ENCODE measurements at regions not wholly inside any gene's neighbourhood (a gene's known extent, or its start where the extent isn't known, plus 50 kb on each side); places are given as distances from the start of the nearest gene placed in this dataset.

DNA sequence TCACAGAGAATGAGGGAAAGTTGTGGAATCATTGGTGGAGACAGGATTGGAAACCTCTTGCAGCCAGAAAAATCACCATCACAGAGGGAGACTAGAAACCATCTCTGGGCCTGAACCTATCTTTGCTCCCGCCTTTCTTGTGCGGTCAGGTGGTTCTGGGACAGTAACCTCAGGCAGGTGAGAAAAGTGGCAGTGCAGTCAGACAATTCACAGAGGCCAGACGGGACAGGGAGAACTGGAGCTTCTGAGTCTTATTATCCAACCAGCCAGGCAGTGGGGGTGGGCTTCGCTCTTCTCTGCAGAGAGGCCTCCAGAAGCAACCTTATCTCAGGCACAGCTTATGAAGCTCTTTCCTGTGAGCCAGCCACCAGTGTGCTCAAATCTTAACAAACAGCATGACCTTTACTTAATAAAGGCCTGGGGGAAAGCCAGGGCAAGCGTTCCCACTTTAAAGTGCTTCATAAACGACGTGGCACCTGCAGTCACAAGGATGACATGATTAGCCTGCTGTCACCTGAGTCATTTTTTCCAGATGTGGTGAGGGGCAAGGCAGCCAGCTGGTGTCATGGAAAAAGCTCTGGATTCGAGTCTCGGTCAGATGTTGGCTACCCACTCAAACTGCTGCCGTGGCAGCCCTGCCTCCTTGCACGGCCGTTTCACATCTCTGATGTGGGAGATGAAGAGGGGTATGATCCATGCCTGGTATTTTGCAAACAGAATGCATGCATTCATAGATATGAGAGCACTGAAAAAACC lies 109.7 kb downstream of the B3GNT2 start:
- H3K27me3 ChIP-seq: no peaks in the 10 kb centered on the region
- TF ChIP-seq POLR2AphosphoS5 (IDR thresholded peaks at IDR 0.05) (no peak), POLR2A (IDR thresholded peaks at IDR 0.05) (no peak), CTCF (IDR thresholded peaks at IDR 0.05) (no peak), EP300 (IDR thresholded peaks at IDR 0.05) (no peak)
- peak overlapping the region; percentile 5 to 89 (median 31) for H3K27ac ChIP-seq
- no peak for DNase-seq
- no peak overlapping the region for H3K4me3 ChIP-seq
- WGBS, 5 donors: 56 to 68% (median 62%) methylated on average over 12 of the region's 12 CpGs
- intact Hi-C loops (cut with DNase I; ENCODE audit: low total_unique reads): no loop called here
- no peaks in the 10 kb centered on the region for H3K36me3 ChIP-seq
- H3K4me1 ChIP-seq: peaks cover 26 to 78% (median 42%) of the 10 kb centered on the region in 4 donors
- no peaks in the 10 kb centered on the region for H3K9me3 ChIP-seq

DNA sequence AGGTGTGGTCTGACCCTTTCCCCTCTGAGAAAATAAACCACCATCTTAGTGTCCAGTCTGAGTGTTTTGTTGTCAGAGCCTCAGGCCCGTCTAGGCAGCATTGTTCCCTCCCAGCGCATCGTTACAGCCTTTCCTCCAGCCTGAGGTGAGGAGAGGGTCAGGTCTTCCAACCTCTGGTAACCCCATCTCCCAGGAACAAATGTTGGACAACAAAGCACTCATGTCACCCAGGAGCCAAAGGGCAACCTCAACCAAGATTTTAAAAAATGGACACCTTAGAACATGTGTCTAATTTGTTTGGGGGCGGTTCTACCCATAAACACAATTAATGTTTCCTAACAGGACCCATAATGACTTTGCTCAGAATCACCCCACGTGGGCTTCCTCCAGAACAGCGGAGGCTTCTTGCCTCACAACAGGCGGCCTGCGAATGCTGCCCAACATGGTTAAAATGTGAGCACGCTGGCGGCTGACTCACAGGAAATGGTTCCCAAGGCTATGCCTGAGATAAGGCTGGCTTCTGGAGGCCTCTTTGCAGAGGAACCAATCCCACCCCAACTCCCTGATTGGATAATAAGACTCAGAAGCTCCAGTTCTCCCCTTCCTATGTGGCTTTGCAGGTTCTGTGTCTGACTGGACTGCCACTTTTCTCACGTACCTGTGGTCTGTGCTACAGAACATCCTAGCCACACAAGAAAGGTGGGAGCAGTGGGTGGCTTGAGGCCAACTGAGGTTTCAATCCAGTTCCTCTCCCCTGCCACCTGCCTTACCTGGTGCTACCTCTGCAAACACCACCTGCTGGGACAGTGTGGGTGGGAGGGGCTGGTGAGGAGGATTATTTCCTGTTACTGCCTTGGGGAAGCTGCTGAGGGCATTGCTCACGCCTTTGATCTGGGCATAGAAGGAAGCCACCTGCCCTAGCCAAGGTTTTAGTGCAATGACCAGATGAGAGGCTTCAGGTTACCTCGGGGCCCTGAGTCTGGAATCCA lies 108.8 kb downstream of the B3GNT2 start:
- peak overlapping the region; percentile 19 to 89 (median 39) for H3K27ac ChIP-seq
- intact Hi-C loops (cut with DNase I; ENCODE audit: low total_unique reads): no loop called here
- H3K9me3 ChIP-seq: no peaks in the 10 kb centered on the region
- H3K4me1 ChIP-seq: peaks cover 26 to 73% (median 42%) of the 10 kb centered on the region in 4 donors
- WGBS, 5 donors: 53 to 77% (median 62%) methylated on average over 13 of the region's 13 CpGs
- H3K27me3 ChIP-seq: no peaks in the 10 kb centered on the region
- H3K4me3 ChIP-seq: no peak overlapping the region
- no peaks in the 10 kb centered on the region for H3K36me3 ChIP-seq
- TF ChIP-seq POLR2A (IDR thresholded peaks at IDR 0.05) (no peak), POLR2AphosphoS5 (IDR thresholded peaks at IDR 0.05) (peak in 2 of 3 donors; percentile 6)
- peak; percentile 56 to 59 for DNase-seq

GRCh38 chr2:62303788-62304187 lies 107.9 kb downstream of the B3GNT2 start:
- H3K27ac ChIP-seq: peak overlapping the region in 3 of 5 donors; percentile 27 to 89 (median 82)
- no peaks in the 10 kb centered on the region for H3K36me3 ChIP-seq
- H3K9me3 ChIP-seq: no peaks in the 10 kb centered on the region
- no peak overlapping the region for H3K4me3 ChIP-seq
- TF ChIP-seq POLR2A (IDR thresholded peaks at IDR 0.05) (no peak), POLR2AphosphoS5 (IDR thresholded peaks at IDR 0.05) (no peak), EP300 (IDR thresholded peaks at IDR 0.05) (no peak), CTCF (IDR thresholded peaks at IDR 0.05) (no peak)
- peaks cover 26 to 64% (median 42%) of the 10 kb centered on the region in 4 donors for H3K4me1 ChIP-seq
- WGBS, 5 donors: 79 to 86% (median 82%) methylated on average over 3 of the region's 3 CpGs
- H3K27me3 ChIP-seq: no peaks in the 10 kb centered on the region
- intact Hi-C loops (cut with DNase I; ENCODE audit: low total_unique reads): no loop called here
- DNase-seq: no peak

- TF ChIP-seq POLR2AphosphoS5 (IDR thresholded peaks at IDR 0.05): no peak
- no peak for TF ChIP-seq EP300 (IDR thresholded peaks at IDR 0.05)
- TF ChIP-seq POLR2A (IDR thresholded peaks at IDR 0.05): no peak
- no peak for TF ChIP-seq CTCF (IDR thresholded peaks at IDR 0.05)
- Histone ChIP-seq H3K9me3 (no peaks in the 10 kb centered on the region), H3K27me3 (no peaks in the 10 kb centered on the region), H3K27ac (peak overlapping the region in 1 of 5 donors; percentile 82), H3K36me3 (no peaks in the 10 kb centered on the region), H3K4me3 (no peak overlapping the region), H3K4me1 (peaks cover 22 to 55% (median 36%) of the 10 kb centered on the region in 4 donors)
- intact Hi-C loops (cut with DNase I; ENCODE audit: low total_unique reads): no loop called here
- no peak for DNase-seq
- 73 to 79% (median 75%) methylated on average over 6 of the region's 6 CpGs for WGBS, 5 donors
Observed at GRCh38 chr2:62302631-62303435, 106.9 kb downstream of the B3GNT2 start.

All from stomach (tissue), 8 donors.